Transverse colon (tissue), 4 donors: ENCODE measurements at regions not wholly inside any gene's neighbourhood (a gene's known extent, or its start where the extent isn't known, plus 50 kb on each side); places are given as distances from the start of the nearest gene placed in this dataset.

ENCODE experiments used
- DNase-seq: peaks from one replicate; pipeline ENCODE4 v3.0.0-alpha.2; 2019
- H3K27ac ChIP-seq, 4 donors: fragments of 200-600 bp; sonication (generic); 2 replicates each; pipeline ENCODE4 v1.5.1; 2016 to 2018; ENCODE audit warnings: inconsistent platforms in 4 of 4
- H3K27me3 ChIP-seq: fragments of 200-600 bp; sonication (generic); 2 replicates; pipeline ENCODE4 v1.5.1; 2017; ENCODE audit warnings: inconsistent platforms
- H3K36me3 ChIP-seq, 4 donors: fragments of 200-600 bp; sonication (generic); 2 replicates each; pipeline ENCODE4 v1.5.1; 2017 to 2019; ENCODE audit warnings: inconsistent platforms in 4 of 4
- H3K4me1 ChIP-seq, 4 donors: fragments of 200-600 bp; sonication (generic); 2 replicates each; pipeline ENCODE4 v1.5.1; 2017 to 2020; ENCODE audit warnings: inconsistent platforms in 4 of 4
- H3K4me3 ChIP-seq, 4 donors: fragments of 200-600 bp; sonication (generic); 1 replicate in 1 of 4; 2 replicates in 3 of 4; pipeline versions ENCODE4 v1.5.1 to v1.6.1; 2017 to 2019; ENCODE audit warnings: inconsistent platforms in 4 of 4
- H3K9me3 ChIP-seq, 2 donors: fragments of 200-600 bp; sonication (generic); 2 replicates each; pipeline ENCODE4 v1.5.1; 2017 to 2019; ENCODE audit warnings: inconsistent platforms in 2 of 2
- CTCF ChIP-seq, 5 experiments: fragments of 200-600 bp in 3 of 5; fragments of 450-650 bp in 2 of 5; sonication (generic) in 3 of 5; IDR thresholded peaks; 1 replicate in 2 of 5; 2 replicates in 3 of 5; pipeline ENCODE4 v1.5.1; 2016 to 2017; ENCODE audit warnings: antibody characterized with exemption in 5 of 5, inconsistent platforms in 3 of 5, mild to moderate bottlenecking in 2 of 5, moderate library complexity in 1 of 5
- EP300 ChIP-seq: sonication (generic); formaldehyde crosslinking; IDR thresholded peaks from one replicate; pipeline ENCODE4 v1.6.1; 2017; ENCODE audit warnings: antibody characterized with exemption, low read depth
- POLR2A ChIP-seq: fragments of 450-650 bp; IDR thresholded peaks from one replicate; pipeline ENCODE4 v1.6.1; 2016; ENCODE audit warnings: antibody characterized with exemption, mild to moderate bottlenecking, moderate library complexity
- POLR2AphosphoS5 ChIP-seq, 3 donors: sonication (generic); formaldehyde crosslinking; IDR thresholded peaks; one replicate each; pipeline ENCODE4 v1.6.1; 2016; ENCODE audit warnings: antibody characterized with exemption in 3 of 3
- WGBS, 2 donors: methylation state at CpG; one replicate each; pipeline ENCODE4 v1.1.5; 2018; ENCODE audit warnings: low coverage in 1 of 2; 5-methylcytosine and 5-hydroxymethylcytosine counted together
- in situ Hi-C, 4 donors: fragments of 200-750 bp; cut with MboI; loops; one replicate each; pipeline versions ENCODE4 v1.15.0 to v1.15.1; 2017; ENCODE audit warnings: low sequenced_read_pairs in 3 of 4, low pct_ligation_motif_present in 1 of 4, low pct_unique_long_range_greater_than_20kb in 1 of 4
- intact Hi-C: fragments of 100-400 bp; cut with DNase I; formaldehyde crosslinking; loops from one replicate; pipeline ENCODE4 v1.15.1; 2023; ENCODE audit warnings: low total_unique reads

- Histone ChIP-seq H3K4me3 (no peak overlapping the region), H3K27ac (no peak overlapping the region), H3K4me1 (no peaks in the 10 kb centered on the region), H3K36me3 (no peaks in the 10 kb centered on the region), H3K9me3 (no peaks in the 10 kb centered on the region), H3K27me3 (no peaks in the 10 kb centered on the region)
- WGBS, 2 donors: 89% methylated on average over 4 of the region's 4 CpGs; no CpG with 5 or more reads in 1 of the 2 donors
- no peak for TF ChIP-seq POLR2AphosphoS5 (IDR thresholded peaks at IDR 0.05)
- no peak for TF ChIP-seq POLR2A
- no peak for TF ChIP-seq CTCF (IDR thresholded peaks at IDR 0.05)
- TF ChIP-seq EP300: no peak
- no peak for DNase-seq
- intact Hi-C loops: no loop called here
- in situ Hi-C loops: loop anchor here in 3 of 4 donors (25.0 kb wide), 3 partner anchors 164 to 339 kb away; partner anchors contain the start of gene HES1 (in 1 of the 3)
These were observed 205.0 kb downstream of the OPA1 start for GRCh38 chr3:193798051-193798450.

- H3K4me3 ChIP-seq: no peak overlapping the region
- no peaks in the 10 kb centered on the region for H3K36me3 ChIP-seq
- H3K9me3 ChIP-seq: no peaks in the 10 kb centered on the region
- 71 to 82% methylated on average over 2 to 12 of the region's 12 CpGs for WGBS, 2 donors
- in situ Hi-C loops: no loop called here
- no peaks in the 10 kb centered on the region for H3K4me1 ChIP-seq
- DNase-seq: no peak
- H3K27ac ChIP-seq: no peak overlapping the region
- TF ChIP-seq POLR2A (no peak), CTCF (IDR thresholded peaks at IDR 0.05) (no peak), POLR2AphosphoS5 (IDR thresholded peaks at IDR 0.05) (no peak), EP300 (no peak)
- H3K27me3 ChIP-seq: no peaks in the 10 kb centered on the region
- intact Hi-C loops: no loop called here
These were observed 207.4 kb downstream of the OPA1 start for GRCh38 chr3:193800138-193801043.

- in situ Hi-C loops: no loop called here
- H3K4me3 ChIP-seq: no peak overlapping the region
- no peak overlapping the region for H3K27ac ChIP-seq
- H3K4me1 ChIP-seq: no peaks in the 10 kb centered on the region
- H3K9me3 ChIP-seq: no peaks in the 10 kb centered on the region
- no peak for DNase-seq
- H3K36me3 ChIP-seq: no peaks in the 10 kb centered on the region
- intact Hi-C loops: no loop called here
- no peaks in the 10 kb centered on the region for H3K27me3 ChIP-seq
- TF ChIP-seq POLR2AphosphoS5 (IDR thresholded peaks at IDR 0.05) (no peak), EP300 (no peak), CTCF (IDR thresholded peaks at IDR 0.05) (no peak), POLR2A (no peak)
These were observed 208.1 kb downstream of the OPA1 start for GRCh38 chr3:193801097-193801496.

GRCh38 chr3:193803288-193803687 is 210.3 kb downstream of the OPA1 start:
- in situ Hi-C loops: no loop called here
- H3K9me3 ChIP-seq: no peaks in the 10 kb centered on the region
- H3K27me3 ChIP-seq: no peaks in the 10 kb centered on the region
- H3K36me3 ChIP-seq: no peaks in the 10 kb centered on the region
- H3K4me3 ChIP-seq: no peak overlapping the region
- 40 to 57% methylated on average over 1 to 4 of the region's 4 CpGs for WGBS, 2 donors
- H3K4me1 ChIP-seq: no peaks in the 10 kb centered on the region
- DNase-seq: peak; percentile 73
- intact Hi-C loops: no loop called here
- H3K27ac ChIP-seq: no peak overlapping the region
- no peak for TF ChIP-seq POLR2A
- peak in 1 of 3 donors; percentile 37 for TF ChIP-seq POLR2AphosphoS5 (IDR thresholded peaks at IDR 0.05)
